ENCODE measurements at regions not wholly inside any gene's neighbourhood (a gene's known extent, or its start where the extent isn't known, plus 50 kb on each side); places are given as distances from the start of the nearest gene placed in this dataset.
"Not testable (repeated sequence)": the region's sequence is repeated elsewhere in the genome, so short reads cannot be mapped to it uniquely, and the experiment has no call there.

- no peak overlapping the region for H3K9ac ChIP-seq (ENCODE audit: low read length)
- no peaks in the 10 kb centered on the region for H3K27me3 ChIP-seq (replicated peaks in 1 of 4; ENCODE audit: control extremely low read depth in 1 of 4, control insufficient read depth in 3 of 4, insufficient read depth in 4 of 4, low read length in 3 of 4)
- H3K4me1 ChIP-seq (ENCODE audit: control insufficient read depth in 2 of 2, insufficient read depth in 2 of 2, low read length in 2 of 2) = peaks cover 16 to 26% of the 10 kb centered on the region in 2 donors
- no peaks in the 10 kb centered on the region for H3K9me3 Mint-ChIP-seq (ENCODE audit: insufficient read depth)
- H3K9me3 ChIP-seq (ENCODE audit: control extremely low read depth in 1 of 3, control insufficient read depth in 2 of 3, insufficient read depth in 1 of 3, low read length in 2 of 3) = peaks cover 3 to 14% (median 11%) of the 10 kb centered on the region in 3 donors
- ATAC-seq (ENCODE audit: low read depth) = no peak
- no peak for DNase-seq
- H3K4me3 Mint-ChIP-seq = no peak overlapping the region
- intact Hi-C loops (cut with micrococcal nuclease) = no loop called here
- no peak for TF ChIP-seq EZH2 (IDR thresholded peaks at IDR 0.05; ENCODE audit: borderline replicate concordance, insufficient read depth, low read depth, low read length, poor library complexity, severe bottlenecking)
- TF ChIP-seq CTCF (IDR thresholded peaks at IDR 0.05) = no peak
- H2AFZ ChIP-seq (ENCODE audit: insufficient read depth, low read depth, low read length, poor library complexity, severe bottlenecking) = peak overlapping the region; percentile 3
- no peaks in the 10 kb centered on the region for H4K20me1 ChIP-seq (ENCODE audit: control insufficient read depth, insufficient read depth, low read length, poor library complexity, severe bottlenecking)
- H3K79me2 ChIP-seq (ENCODE audit: control insufficient read depth, insufficient read depth, low read length) = no peaks in the 10 kb centered on the region
- 86% methylated on average over 1 of the region's 1 CpG for WGBS (ENCODE audit: insufficient coverage)
- H3K27ac ChIP-seq (ENCODE audit: low read length in 2 of 2) = no peak overlapping the region
- H3K36me3 ChIP-seq (replicated peaks in 1 of 2; ENCODE audit: control extremely low read depth in 1 of 2, control insufficient read depth in 1 of 2, extremely low read depth in 1 of 2, insufficient read depth in 2 of 2, low read length in 1 of 2) = no peaks in the 10 kb centered on the region
- H3K27ac Mint-ChIP-seq = no peak overlapping the region
- ChIA-PET CTCF (no interaction called here), POLR2A (no interaction called here)
- no peak overlapping the region for H3K4me3 ChIP-seq (ENCODE audit: control extremely low read depth in 1 of 5, extremely low read depth in 1 of 5, insufficient read depth in 1 of 5, low read depth in 2 of 5, low read length in 4 of 5)
- H3K27me3 Mint-ChIP-seq = no peaks in the 10 kb centered on the region
- H3K4me2 ChIP-seq (replicated peaks; ENCODE audit: low read depth, low read length, poor library complexity, severe bottlenecking) = no peak overlapping the region
- peaks cover 29% of the 10 kb centered on the region for H3K4me1 Mint-ChIP-seq
Measured at GRCh38 chr9:82134010-82134409, 145.4 kb downstream of the SPATA31D1 start.

GRCh38 chr9:82135106-82135505 is 146.5 kb downstream of the SPATA31D1 start:
- Histone ChIP-seq H3K9ac (ENCODE audit: low read length) (no peak overlapping the region), H2AFZ (ENCODE audit: insufficient read depth, low read depth, low read length, poor library complexity, severe bottlenecking) (no peak overlapping the region), H3K79me2 (ENCODE audit: control insufficient read depth, insufficient read depth, low read length) (no peaks in the 10 kb centered on the region), H3K4me1 (ENCODE audit: control insufficient read depth in 2 of 2, insufficient read depth in 2 of 2, low read length in 2 of 2) (peaks cover 14 to 19% of the 10 kb centered on the region in 2 donors), H3K27me3 (replicated peaks in 1 of 4; ENCODE audit: control extremely low read depth in 1 of 4, control insufficient read depth in 3 of 4, insufficient read depth in 4 of 4, low read length in 3 of 4) (no peaks in the 10 kb centered on the region), H3K27ac (ENCODE audit: low read length in 2 of 2) (no peak overlapping the region), H3K9me3 (ENCODE audit: control extremely low read depth in 1 of 3, control insufficient read depth in 2 of 3, insufficient read depth in 1 of 3, low read length in 2 of 3) (peaks cover 3 to 14% (median 11%) of the 10 kb centered on the region in 3 donors), H3K36me3 (replicated peaks in 1 of 2; ENCODE audit: control extremely low read depth in 1 of 2, control insufficient read depth in 1 of 2, extremely low read depth in 1 of 2, insufficient read depth in 2 of 2, low read length in 1 of 2) (no peaks in the 10 kb centered on the region), H4K20me1 (ENCODE audit: control insufficient read depth, insufficient read depth, low read length, poor library complexity, severe bottlenecking) (no peaks in the 10 kb centered on the region), H3K4me3 (ENCODE audit: control extremely low read depth in 1 of 5, extremely low read depth in 1 of 5, insufficient read depth in 1 of 5, low read depth in 2 of 5, low read length in 4 of 5) (no peak overlapping the region), H3K4me2 (replicated peaks; ENCODE audit: low read depth, low read length, poor library complexity, severe bottlenecking) (no peak overlapping the region)
- ChIA-PET CTCF (no interaction called here), POLR2A (no interaction called here)
- Mint-ChIP-seq H3K27me3 (no peaks in the 10 kb centered on the region), H3K4me1 (peaks cover 24% of the 10 kb centered on the region), H3K9me3 (ENCODE audit: insufficient read depth) (no peaks in the 10 kb centered on the region), H3K27ac (no peak overlapping the region), H3K4me3 (no peak overlapping the region)
- ATAC-seq (ENCODE audit: low read depth) (no peak), DNase-seq (no peak)
- intact Hi-C loops (cut with micrococcal nuclease) = no loop called here
- TF ChIP-seq EZH2 (IDR thresholded peaks at IDR 0.05; ENCODE audit: borderline replicate concordance, insufficient read depth, low read depth, low read length, poor library complexity, severe bottlenecking) (no peak), CTCF (IDR thresholded peaks at IDR 0.05) (no peak)

- ATAC-seq (ENCODE audit: low read depth); CTCF ChIA-PET; H3K27ac ChIP-seq (ENCODE audit: low read length in 2 of 2); DNase-seq; H3K4me3 ChIP-seq (ENCODE audit: control extremely low read depth in 1 of 5, extremely low read depth in 1 of 5, insufficient read depth in 1 of 5, low read depth in 2 of 5, low read length in 4 of 5); H3K4me1 Mint-ChIP-seq; H3K4me3 Mint-ChIP-seq; intact Hi-C loops (cut with micrococcal nuclease); H3K4me2 ChIP-seq (replicated peaks; ENCODE audit: low read depth, low read length, poor library complexity, severe bottlenecking); H3K4me1 ChIP-seq (ENCODE audit: control insufficient read depth in 2 of 2, insufficient read depth in 2 of 2, low read length in 2 of 2); H3K79me2 ChIP-seq (ENCODE audit: control insufficient read depth, insufficient read depth, low read length); H3K9ac ChIP-seq (ENCODE audit: low read length); POLR2A ChIA-PET; H3K9me3 Mint-ChIP-seq (ENCODE audit: insufficient read depth); H2AFZ ChIP-seq (ENCODE audit: insufficient read depth, low read depth, low read length, poor library complexity, severe bottlenecking); H3K36me3 ChIP-seq (replicated peaks in 1 of 2; ENCODE audit: control extremely low read depth in 1 of 2, control insufficient read depth in 1 of 2, extremely low read depth in 1 of 2, insufficient read depth in 2 of 2, low read length in 1 of 2); H3K27me3 Mint-ChIP-seq; H3K27me3 ChIP-seq (replicated peaks in 1 of 4; ENCODE audit: control extremely low read depth in 1 of 4, control insufficient read depth in 3 of 4, insufficient read depth in 4 of 4, low read length in 3 of 4); H4K20me1 ChIP-seq (ENCODE audit: control insufficient read depth, insufficient read depth, low read length, poor library complexity, severe bottlenecking); H3K27ac Mint-ChIP-seq: not testable (repeated sequence)
- H3K9me3 ChIP-seq (ENCODE audit: control extremely low read depth in 1 of 3, control insufficient read depth in 2 of 3, insufficient read depth in 1 of 3, low read length in 2 of 3) = peaks cover 3 to 11% (median 4%) of the 10 kb centered on the region in 3 donors
Measured at GRCh38 chr9:82138081-82138480, 149.5 kb downstream of the SPATA31D1 start.
